ENCODE measurements at regions not wholly inside any gene's neighbourhood (a gene's known extent, or its start where the extent isn't known, plus 50 kb on each side); places are given as distances from the start of the nearest gene placed in this dataset.

GRCh38 chr3:22106213-22106896 is 355.3 kb upstream of the ZNF385D start:
- H3K4me3 ChIP-seq (ENCODE audit: low read length), result no peak overlapping the region
- no peaks in the 10 kb centered on the region for H3K36me3 ChIP-seq (ENCODE audit: insufficient read depth, low read length)
- H2AFZ ChIP-seq (ENCODE audit: low read depth, low read length), result no peak overlapping the region
- H3K4me1 ChIP-seq (ENCODE audit: insufficient read depth, low read length), result no peaks in the 10 kb centered on the region
- H3K27me3 ChIP-seq (ENCODE audit: insufficient read depth, low read length), result no peaks in the 10 kb centered on the region
- no peaks in the 10 kb centered on the region for H3K9me3 ChIP-seq (ENCODE audit: low read length)

DNA sequence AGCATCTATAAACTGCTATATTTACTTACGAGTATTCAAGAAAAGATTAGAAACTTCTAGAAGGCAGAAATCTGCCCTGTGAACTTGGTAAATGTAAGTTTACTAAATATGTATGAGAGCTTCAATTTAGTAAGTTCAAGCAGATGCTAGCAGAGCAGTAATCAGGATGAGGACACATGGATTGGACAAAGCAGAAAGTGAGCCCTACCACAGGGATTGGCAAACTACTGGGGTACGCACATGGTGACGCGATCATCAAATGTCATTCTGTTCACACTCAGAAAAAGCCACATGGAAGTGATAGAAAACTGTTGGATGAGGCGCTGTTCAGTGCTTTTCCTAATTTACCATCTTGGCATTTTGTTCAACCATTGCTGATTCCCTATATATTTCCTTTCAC is 360.2 kb upstream of the ZNF385D start:
- Histone ChIP-seq H2AFZ (ENCODE audit: low read depth, low read length) (no peak overlapping the region), H3K27me3 (ENCODE audit: insufficient read depth, low read length) (no peaks in the 10 kb centered on the region), H3K4me1 (ENCODE audit: insufficient read depth, low read length) (no peaks in the 10 kb centered on the region), H3K36me3 (ENCODE audit: insufficient read depth, low read length) (no peaks in the 10 kb centered on the region), H3K9me3 (ENCODE audit: low read length) (no peaks in the 10 kb centered on the region), H3K4me3 (ENCODE audit: low read length) (no peak overlapping the region)

DNA sequence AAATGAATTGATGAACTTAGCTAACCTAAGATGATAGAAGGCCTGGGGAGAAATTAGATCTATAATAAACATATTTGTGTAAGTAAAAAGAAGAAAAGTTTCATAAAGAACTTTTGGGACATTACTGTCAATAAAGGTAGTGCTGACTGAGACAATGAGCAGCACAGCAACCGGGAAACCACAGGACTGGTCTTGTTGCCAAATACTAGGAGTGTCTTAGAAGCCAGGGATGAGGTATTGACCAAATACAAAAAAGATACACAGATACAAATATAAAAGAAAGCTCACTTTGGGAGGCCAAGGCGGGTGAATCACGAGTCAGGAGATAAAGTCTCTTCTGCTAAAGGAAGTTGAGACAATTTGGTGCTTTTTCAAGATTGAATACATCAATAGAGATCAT is 362.4 kb upstream of the ZNF385D start:
- no peak overlapping the region for H3K4me3 ChIP-seq (ENCODE audit: low read length)
- no peaks in the 10 kb centered on the region for H3K36me3 ChIP-seq (ENCODE audit: insufficient read depth, low read length)

GRCh38 chr3:22115581-22115980 is 364.6 kb upstream of the ZNF385D start:
- H3K4me1 ChIP-seq (ENCODE audit: insufficient read depth, low read length), result no peaks in the 10 kb centered on the region
- no peaks in the 10 kb centered on the region for H3K36me3 ChIP-seq (ENCODE audit: insufficient read depth, low read length)
- no peak overlapping the region for H2AFZ ChIP-seq (ENCODE audit: low read depth, low read length)
- no peaks in the 10 kb centered on the region for H3K9me3 ChIP-seq (ENCODE audit: low read length)
- H3K27me3 ChIP-seq (ENCODE audit: insufficient read depth, low read length), result no peaks in the 10 kb centered on the region
- H3K4me3 ChIP-seq (ENCODE audit: low read length), result no peak overlapping the region

More for the DNA sequence above, 362.4 kb upstream of the ZNF385D start:
- Histone ChIP-seq H3K9me3 (ENCODE audit: low read length) (no peaks in the 10 kb centered on the region), H3K27me3 (ENCODE audit: insufficient read depth, low read length) (no peaks in the 10 kb centered on the region), H3K4me1 (ENCODE audit: insufficient read depth, low read length) (no peaks in the 10 kb centered on the region), H2AFZ (ENCODE audit: low read depth, low read length) (no peak overlapping the region)

DNA sequence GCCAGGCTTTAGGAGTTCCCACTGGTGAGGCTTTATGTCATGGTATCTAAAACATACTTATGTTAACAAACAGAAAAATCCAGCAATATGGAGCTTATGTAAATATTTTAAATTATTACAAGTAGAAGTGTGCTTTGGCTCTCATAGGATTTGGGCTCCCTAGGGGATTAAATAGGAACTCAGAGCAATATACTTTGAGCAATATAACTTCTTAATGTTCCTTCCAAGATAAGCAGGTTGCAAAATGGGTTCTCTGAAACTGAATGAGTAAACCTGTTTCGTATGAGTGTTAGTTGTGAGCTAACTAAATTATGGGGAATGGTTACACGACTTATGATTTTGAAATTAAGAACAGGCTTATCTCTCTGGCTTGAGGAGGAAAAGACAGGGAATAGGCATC is 366.1 kb upstream of the ZNF385D start:
- H3K36me3 ChIP-seq (ENCODE audit: insufficient read depth, low read length), result no peaks in the 10 kb centered on the region
- no peaks in the 10 kb centered on the region for H3K27me3 ChIP-seq (ENCODE audit: insufficient read depth, low read length)
- H2AFZ ChIP-seq (ENCODE audit: low read depth, low read length), result no peak overlapping the region
- no peaks in the 10 kb centered on the region for H3K4me1 ChIP-seq (ENCODE audit: insufficient read depth, low read length)
- no peaks in the 10 kb centered on the region for H3K9me3 ChIP-seq (ENCODE audit: low read length)
- H3K4me3 ChIP-seq (ENCODE audit: low read length), result no peak overlapping the region

GRCh38 chr3:22117751-22118346 is 366.8 kb upstream of the ZNF385D start:
- Histone ChIP-seq H3K36me3 (ENCODE audit: insufficient read depth, low read length) (no peaks in the 10 kb centered on the region), H3K9me3 (ENCODE audit: low read length) (no peaks in the 10 kb centered on the region), H3K4me3 (ENCODE audit: low read length) (no peak overlapping the region), H3K4me1 (ENCODE audit: insufficient read depth, low read length) (no peaks in the 10 kb centered on the region), H2AFZ (ENCODE audit: low read depth, low read length) (no peak overlapping the region), H3K27me3 (ENCODE audit: insufficient read depth, low read length) (no peaks in the 10 kb centered on the region)

GRCh38 chr3:22118542-22118941 is 367.5 kb upstream of the ZNF385D start:
- H3K27me3 ChIP-seq (ENCODE audit: insufficient read depth, low read length), result no peaks in the 10 kb centered on the region
- H3K4me1 ChIP-seq (ENCODE audit: insufficient read depth, low read length), result no peaks in the 10 kb centered on the region
- H3K9me3 ChIP-seq (ENCODE audit: low read length), result no peaks in the 10 kb centered on the region
- H3K4me3 ChIP-seq (ENCODE audit: low read length), result no peak overlapping the region
- H2AFZ ChIP-seq (ENCODE audit: low read depth, low read length), result no peak overlapping the region
- H3K36me3 ChIP-seq (ENCODE audit: insufficient read depth, low read length), result no peaks in the 10 kb centered on the region

DNA sequence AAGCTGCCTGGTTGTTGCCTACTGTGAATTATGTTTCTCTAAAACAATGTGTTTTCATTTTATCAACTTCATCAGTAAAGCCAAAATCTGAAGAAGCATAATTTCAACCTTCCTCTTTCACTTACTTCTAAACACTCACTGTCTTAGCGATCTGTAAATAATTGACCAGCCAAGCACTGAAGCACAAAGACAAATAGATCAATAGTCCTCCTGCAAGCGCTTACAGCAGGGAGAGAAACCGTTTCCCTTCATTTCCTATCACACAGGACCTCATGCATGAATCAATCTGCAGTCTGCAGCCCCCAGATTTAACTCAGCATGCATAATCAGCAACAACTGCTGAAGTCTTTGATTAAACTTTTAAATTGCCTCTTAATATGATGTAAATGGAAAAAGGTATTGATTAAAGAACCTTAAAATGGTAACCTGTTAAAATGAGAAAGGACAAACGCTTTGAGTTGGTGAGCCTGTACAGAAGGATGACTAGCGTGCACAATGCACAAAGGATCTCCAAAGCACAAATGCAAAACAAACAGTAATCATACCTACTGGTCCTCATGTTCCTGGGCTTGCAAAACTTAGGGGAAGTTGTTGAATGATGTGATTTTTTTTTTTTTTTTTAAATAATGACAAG is 370.2 kb upstream of the ZNF385D start:
- Histone ChIP-seq H2AFZ (ENCODE audit: low read depth, low read length) (no peak overlapping the region), H3K9me3 (ENCODE audit: low read length) (no peaks in the 10 kb centered on the region), H3K4me3 (ENCODE audit: low read length) (no peak overlapping the region), H3K36me3 (ENCODE audit: insufficient read depth, low read length) (no peaks in the 10 kb centered on the region), H3K4me1 (ENCODE audit: insufficient read depth, low read length) (no peaks in the 10 kb centered on the region), H3K27me3 (ENCODE audit: insufficient read depth, low read length) (no peaks in the 10 kb centered on the region)

DNA sequence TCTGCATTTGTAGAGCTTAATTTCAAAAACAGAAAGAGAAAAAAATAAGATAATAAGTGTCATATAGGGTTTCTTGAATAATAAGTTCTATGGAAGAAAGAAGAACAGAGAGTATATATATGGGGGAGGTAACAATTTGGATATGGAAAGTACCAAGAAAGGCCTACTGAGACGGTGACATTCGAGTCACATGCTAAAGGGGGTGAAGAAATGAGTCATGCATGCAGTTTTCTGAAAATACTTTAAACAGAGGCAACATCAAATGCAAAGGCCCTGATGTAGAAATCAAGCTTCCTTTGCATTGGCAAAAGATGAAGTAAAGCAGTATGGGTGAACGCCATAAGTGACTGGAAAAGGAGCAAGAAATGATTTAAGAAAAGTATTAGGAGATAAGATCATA is 371.6 kb upstream of the ZNF385D start:
- H3K4me1 ChIP-seq (ENCODE audit: insufficient read depth, low read length), result no peaks in the 10 kb centered on the region
- no peaks in the 10 kb centered on the region for H3K9me3 ChIP-seq (ENCODE audit: low read length)
- H3K4me3 ChIP-seq (ENCODE audit: low read length), result no peak overlapping the region
- no peaks in the 10 kb centered on the region for H3K36me3 ChIP-seq (ENCODE audit: insufficient read depth, low read length)
- H3K27me3 ChIP-seq (ENCODE audit: insufficient read depth, low read length), result no peaks in the 10 kb centered on the region
- H2AFZ ChIP-seq (ENCODE audit: low read depth, low read length), result no peak overlapping the region

GRCh38 chr3:22129101-22129500 is 378.1 kb upstream of the ZNF385D start:
- Histone ChIP-seq H3K9me3 (ENCODE audit: low read length) (no peaks in the 10 kb centered on the region), H3K4me1 (ENCODE audit: insufficient read depth, low read length) (no peaks in the 10 kb centered on the region), H2AFZ (ENCODE audit: low read depth, low read length) (no peak overlapping the region), H3K4me3 (ENCODE audit: low read length) (no peak overlapping the region), H3K36me3 (ENCODE audit: insufficient read depth, low read length) (no peaks in the 10 kb centered on the region), H3K27me3 (ENCODE audit: insufficient read depth, low read length) (no peaks in the 10 kb centered on the region)

DNA sequence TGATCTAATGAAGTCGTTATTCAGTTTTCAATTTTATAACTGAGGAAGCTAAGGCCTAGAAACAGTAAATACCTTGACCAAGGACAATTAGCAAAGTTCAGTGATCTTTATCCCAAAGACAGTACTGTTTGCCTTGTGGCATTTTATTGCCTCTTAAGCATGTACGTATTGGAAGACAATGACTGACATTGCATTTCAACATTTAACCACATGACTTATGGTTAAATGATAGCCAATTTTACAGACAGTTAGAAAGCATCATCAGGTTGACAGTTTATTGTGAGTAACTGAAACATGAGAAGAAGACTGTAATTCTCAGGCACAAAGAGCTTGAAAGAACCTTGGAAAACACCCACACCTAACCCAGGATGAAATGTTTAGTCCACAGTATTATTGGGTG is 390.8 kb upstream of the ZNF385D start:
- H2AFZ ChIP-seq (ENCODE audit: low read depth, low read length), result no peak overlapping the region
- no peak overlapping the region for H3K4me3 ChIP-seq (ENCODE audit: low read length)
- no peaks in the 10 kb centered on the region for H3K9me3 ChIP-seq (ENCODE audit: low read length)
- H3K27me3 ChIP-seq (ENCODE audit: insufficient read depth, low read length), result no peaks in the 10 kb centered on the region
- no peaks in the 10 kb centered on the region for H3K36me3 ChIP-seq (ENCODE audit: insufficient read depth, low read length)
- H3K4me1 ChIP-seq (ENCODE audit: insufficient read depth, low read length), result no peaks in the 10 kb centered on the region

DNA sequence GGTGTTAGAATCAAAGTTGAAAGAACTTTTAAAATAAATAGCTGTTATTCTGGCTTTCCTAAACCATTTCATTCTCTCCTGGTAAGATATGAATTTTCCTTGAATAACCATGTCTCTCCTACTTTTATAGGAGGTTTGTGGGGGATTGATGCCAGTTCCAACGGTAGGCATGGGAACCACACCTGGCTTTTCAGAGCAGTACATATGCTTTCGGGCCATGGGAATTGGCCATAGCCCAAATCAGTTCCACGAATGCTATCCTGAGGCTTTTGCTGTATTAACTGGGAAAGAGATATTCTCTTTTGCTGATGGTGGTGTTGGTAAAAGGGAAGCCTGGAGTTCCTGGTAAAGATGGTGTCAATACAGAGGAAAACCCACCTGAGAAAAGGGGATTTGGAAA is 396.2 kb upstream of the ZNF385D start:
- no peaks in the 10 kb centered on the region for H3K27me3 ChIP-seq (ENCODE audit: insufficient read depth, low read length)
- no peak overlapping the region for H2AFZ ChIP-seq (ENCODE audit: low read depth, low read length)
- no peak overlapping the region for H3K4me3 ChIP-seq (ENCODE audit: low read length)
- H3K36me3 ChIP-seq (ENCODE audit: insufficient read depth, low read length), result no peaks in the 10 kb centered on the region
- H3K4me1 ChIP-seq (ENCODE audit: insufficient read depth, low read length), result no peaks in the 10 kb centered on the region
- H3K9me3 ChIP-seq (ENCODE audit: low read length), result no peaks in the 10 kb centered on the region

GRCh38 chr3:22156868-22157267 is 405.9 kb upstream of the ZNF385D start:
- Histone ChIP-seq H3K36me3 (ENCODE audit: insufficient read depth, low read length) (no peaks in the 10 kb centered on the region), H3K4me1 (ENCODE audit: insufficient read depth, low read length) (no peaks in the 10 kb centered on the region), H2AFZ (ENCODE audit: low read depth, low read length) (no peak overlapping the region), H3K9me3 (ENCODE audit: low read length) (no peaks in the 10 kb centered on the region), H3K27me3 (ENCODE audit: insufficient read depth, low read length) (no peaks in the 10 kb centered on the region), H3K4me3 (ENCODE audit: low read length) (no peak overlapping the region)
